Peyer's patch (tissue), 4 donors: ENCODE measurements at regions not wholly inside any gene's neighbourhood (a gene's known extent, or its start where the extent isn't known, plus 50 kb on each side); places are given as distances from the start of the nearest gene placed in this dataset.

Experiments
- POLR2A ChIP-seq, 2 donors: fragments of 450-650 bp; IDR thresholded peaks; one replicate each; pipeline ENCODE4 v1.5.1; 2017; ENCODE audit warnings: antibody characterized with exemption in 2 of 2, mild to moderate bottlenecking in 2 of 2, moderate library complexity in 2 of 2
- TF ChIP-seq, protein P1 (sequence below), 6 experiments: fragments of 450-650 bp in 4 of 6; fragments of 200-600 bp in 2 of 6; sonication (generic) in 1 of 6; IDR thresholded peaks; one replicate each; pipeline ENCODE4 v1.5.1; 2017 to 2019; ENCODE audit warnings: antibody characterized with exemption in 6 of 6, mild to moderate bottlenecking in 3 of 6, moderate library complexity in 1 of 6

GRCh38 chr3:72579191-72579580, 269.1 kb downstream of the SHQ1 start:
- no peak for TF ChIP-seq POLR2A (IDR thresholded peaks at IDR 0.05)
- TF ChIP-seq, protein P1, sequence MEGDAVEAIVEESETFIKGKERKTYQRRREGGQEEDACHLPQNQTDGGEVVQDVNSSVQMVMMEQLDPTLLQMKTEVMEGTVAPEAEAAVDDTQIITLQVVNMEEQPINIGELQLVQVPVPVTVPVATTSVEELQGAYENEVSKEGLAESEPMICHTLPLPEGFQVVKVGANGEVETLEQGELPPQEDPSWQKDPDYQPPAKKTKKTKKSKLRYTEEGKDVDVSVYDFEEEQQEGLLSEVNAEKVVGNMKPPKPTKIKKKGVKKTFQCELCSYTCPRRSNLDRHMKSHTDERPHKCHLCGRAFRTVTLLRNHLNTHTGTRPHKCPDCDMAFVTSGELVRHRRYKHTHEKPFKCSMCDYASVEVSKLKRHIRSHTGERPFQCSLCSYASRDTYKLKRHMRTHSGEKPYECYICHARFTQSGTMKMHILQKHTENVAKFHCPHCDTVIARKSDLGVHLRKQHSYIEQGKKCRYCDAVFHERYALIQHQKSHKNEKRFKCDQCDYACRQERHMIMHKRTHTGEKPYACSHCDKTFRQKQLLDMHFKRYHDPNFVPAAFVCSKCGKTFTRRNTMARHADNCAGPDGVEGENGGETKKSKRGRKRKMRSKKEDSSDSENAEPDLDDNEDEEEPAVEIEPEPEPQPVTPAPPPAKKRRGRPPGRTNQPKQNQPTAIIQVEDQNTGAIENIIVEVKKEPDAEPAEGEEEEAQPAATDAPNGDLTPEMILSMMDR (IDR thresholded peaks at IDR 0.05), result no peak
